Dermis microvascular lymphatic vessel endothelial cell (primary cell): ENCODE measurements at regions not wholly inside any gene's neighbourhood (a gene's known extent, or its start where the extent isn't known, plus 50 kb on each side); places are given as distances from the start of the nearest gene placed in this dataset.

Source experiments
- DNase-seq, 2 donors: peaks; one replicate each; pipeline versions ENCODE4 v3.0.0 to v3.0.0-alpha.2; 2010; ENCODE audit warnings: low read depth in 2 of 2

GRCh38 chr1:208637181-208637580 lies 393.0 kb upstream of the PLXNA2 start:
- DNase-seq, result no peak

GRCh38 chr1:208639382-208639781 lies 395.2 kb upstream of the PLXNA2 start:
- no peak for DNase-seq

- DNase-seq, result no peak
These were observed 396.1 kb upstream of the PLXNA2 start for GRCh38 chr1:208640295-208640694.

GRCh38 chr1:208641579-208642280 lies 397.5 kb upstream of the PLXNA2 start:
- DNase-seq, result no peak

- no peak for DNase-seq
These were observed 398.9 kb upstream of the PLXNA2 start for GRCh38 chr1:208643005-208643597.

- DNase-seq, result no peak
These were observed 400.4 kb upstream of the PLXNA2 start for GRCh38 chr1:208644401-208645160.

- DNase-seq, result no peak
These were observed 402.2 kb upstream of the PLXNA2 start for GRCh38 chr1:208646431-208646830.

- no peak for DNase-seq
These were observed 404.0 kb upstream of the PLXNA2 start for GRCh38 chr1:208648146-208648545.

- DNase-seq, result peak; percentile 49 to 82
These were observed 408.3 kb upstream of the PLXNA2 start for GRCh38 chr1:208652296-208653160.

- no peak for DNase-seq
These were observed 409.2 kb upstream of the PLXNA2 start for GRCh38 chr1:208653426-208653825.

- peak; percentile 27 to 59 for DNase-seq
These were observed 410.1 kb upstream of the PLXNA2 start for GRCh38 chr1:208654241-208654640.

- no peak for DNase-seq
These were observed 421.8 kb upstream of the PLXNA2 start for GRCh38 chr1:208665936-208666335.

- peak; percentile 2 to 13 for DNase-seq
These were observed 424.8 kb upstream of the PLXNA2 start for GRCh38 chr1:208668991-208669390.

GRCh38 chr1:208670778-208671177 lies 426.6 kb upstream of the PLXNA2 start:
- no peak for DNase-seq

GRCh38 chr1:208681878-208682663 lies 437.9 kb upstream of the PLXNA2 start:
- peak in 1 of 2 donors; percentile 94 for DNase-seq

GRCh38 chr1:208682664-208683013 lies 438.5 kb upstream of the PLXNA2 start:
- DNase-seq, result peak in 1 of 2 donors; percentile 79

GRCh38 chr1:208683141-208683540 lies 439.0 kb upstream of the PLXNA2 start:
- DNase-seq, result peak in 1 of 2 donors; percentile 53

GRCh38 chr1:208684192-208684591 lies 440.0 kb upstream of the PLXNA2 start:
- DNase-seq, result no peak

GRCh38 chr1:208686592-208686991 lies 442.4 kb upstream of the PLXNA2 start:
- DNase-seq, result no peak

- DNase-seq, result no peak
These were observed 444.6 kb upstream of the PLXNA2 start for GRCh38 chr1:208688656-208689315.
